SK-MEL-5 (cell line): ENCODE measurements at regions not wholly inside any gene's neighbourhood (a gene's known extent, or its start where the extent isn't known, plus 50 kb on each side); places are given as distances from the start of the nearest gene placed in this dataset.

Source experiments
- DNase-seq: peaks from one replicate; pipeline ENCODE4 v3.0.0-alpha.2; 2016; ENCODE audit warnings: low read depth, low spot score
- in situ Hi-C: cut with HindIII; loops from 2 replicates; pipeline ENCODE4 v1.10.0; 2016; ENCODE audit warnings: low sequenced_read_pairs, high pct_unique_total_duplicates, low pct_unique_long_range_greater_than_20kb

GRCh38 chr1:201648066-201648906 lies 109.4 kb downstream of the NAV1 start:
- in situ Hi-C loops, result no loop called here
- DNase-seq, result no peak

- no peak for DNase-seq
- in situ Hi-C loops, result no loop called here
These were observed 110.2 kb downstream of the NAV1 start for GRCh38 chr1:201648907-201649721.

- no peak for DNase-seq
- in situ Hi-C loops, result no loop called here
These were observed 111.1 kb downstream of the NAV1 start for GRCh38 chr1:201649761-201650622.

GRCh38 chr1:201650623-201650933 lies 111.7 kb downstream of the NAV1 start:
- in situ Hi-C loops, result no loop called here
- DNase-seq, result no peak

GRCh38 chr1:201652181-201652580 lies 113.3 kb downstream of the NAV1 start:
- in situ Hi-C loops, result no loop called here
- no peak for DNase-seq

- in situ Hi-C loops, result no loop called here
- DNase-seq, result no peak
These were observed 114.3 kb downstream of the NAV1 start for GRCh38 chr1:201653233-201653632.

- in situ Hi-C loops, result no loop called here
- no peak for DNase-seq
These were observed 115.0 kb downstream of the NAV1 start for GRCh38 chr1:201653883-201654282.

GRCh38 chr1:201655243-201655642 lies 116.3 kb downstream of the NAV1 start:
- DNase-seq, result no peak
- in situ Hi-C loops, result no loop called here

GRCh38 chr1:201655910-201656309 lies 117.0 kb downstream of the NAV1 start:
- in situ Hi-C loops, result no loop called here
- no peak for DNase-seq

GRCh38 chr1:201656311-201657032 lies 117.5 kb downstream of the NAV1 start:
- DNase-seq, result no peak
- in situ Hi-C loops, result no loop called here

- in situ Hi-C loops, result no loop called here
- DNase-seq, result no peak
These were observed 120.6 kb downstream of the NAV1 start for GRCh38 chr1:201659572-201659971.

- in situ Hi-C loops, result no loop called here
- DNase-seq, result no peak
These were observed 122.2 kb downstream of the NAV1 start for GRCh38 chr1:201660931-201661822.

GRCh38 chr1:201661823-201662359 lies 123.0 kb downstream of the NAV1 start:
- in situ Hi-C loops, result no loop called here
- DNase-seq, result no peak

- DNase-seq, result peak; percentile 80
- in situ Hi-C loops, result no loop called here
These were observed 123.7 kb downstream of the NAV1 start for GRCh38 chr1:201662646-201663045.

- in situ Hi-C loops, result no loop called here
- no peak for DNase-seq
These were observed 124.7 kb downstream of the NAV1 start for GRCh38 chr1:201663491-201664113.

GRCh38 chr1:201665036-201665435 lies 126.1 kb downstream of the NAV1 start:
- in situ Hi-C loops, result no loop called here

More at GRCh38 chr1:201665036-201665435, 126.1 kb downstream of the NAV1 start:
- no peak for DNase-seq
